ENCODE measurements at regions not wholly inside any gene's neighbourhood (a gene's known extent, or its start where the extent isn't known, plus 50 kb on each side); places are given as distances from the start of the nearest gene placed in this dataset.

- TF ChIP-seq POLR2AphosphoS5 (IDR thresholded peaks at IDR 0.05; ENCODE audit: low read depth, low read length) (no peak), TAF1 (IDR thresholded peaks at IDR 0.05; ENCODE audit: borderline replicate concordance, insufficient read depth, low read length) (no peak)
Observed at GRCh38 chr3:177475356-177475665, 278.0 kb upstream of the TBL1XR1 start.
